ENCODE measurements at regions not wholly inside any gene's neighbourhood (a gene's known extent, or its start where the extent isn't known, plus 50 kb on each side); places are given as distances from the start of the nearest gene placed in this dataset.
"Not testable (repeated sequence)": the region's sequence is repeated elsewhere in the genome, so short reads cannot be mapped to it uniquely, and the experiment has no call there.

DNA sequence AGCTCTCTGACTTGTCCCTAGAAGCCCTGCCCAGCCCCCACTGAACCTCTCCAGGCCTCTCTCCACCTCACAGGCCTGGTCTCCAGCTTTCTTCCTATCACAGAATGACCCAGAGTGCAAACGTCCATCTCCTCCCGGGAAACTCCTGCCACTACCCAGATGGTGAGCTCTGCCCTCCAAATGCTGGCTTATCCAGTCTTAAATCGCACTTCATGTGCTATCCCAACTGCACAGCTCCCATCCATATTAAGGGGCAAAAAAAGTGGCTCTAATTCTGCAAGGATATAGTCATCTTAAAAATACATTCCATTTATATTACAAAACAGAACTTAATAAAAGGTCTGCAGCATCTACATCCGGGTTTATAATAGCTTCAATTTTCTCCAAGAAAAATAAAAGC lies 70.8 kb upstream of the CDC42EP3 start:
- no peak overlapping the region for H3K27ac ChIP-seq (ENCODE audit: low read length)
- ATAC-seq (no peak), DNase-seq (ENCODE audit: low read depth, low spot score) (no peak)
- POLR2A ChIA-PET: no interaction called here
- intact Hi-C loops (cut with micrococcal nuclease; ENCODE audit: unreplicated experiment): no loop called here
- TF ChIP-seq POLR2AphosphoS5 (IDR thresholded peaks at IDR 0.05; ENCODE audit: low read depth, low read length): no peak
- TF ChIP-seq, protein P1, sequence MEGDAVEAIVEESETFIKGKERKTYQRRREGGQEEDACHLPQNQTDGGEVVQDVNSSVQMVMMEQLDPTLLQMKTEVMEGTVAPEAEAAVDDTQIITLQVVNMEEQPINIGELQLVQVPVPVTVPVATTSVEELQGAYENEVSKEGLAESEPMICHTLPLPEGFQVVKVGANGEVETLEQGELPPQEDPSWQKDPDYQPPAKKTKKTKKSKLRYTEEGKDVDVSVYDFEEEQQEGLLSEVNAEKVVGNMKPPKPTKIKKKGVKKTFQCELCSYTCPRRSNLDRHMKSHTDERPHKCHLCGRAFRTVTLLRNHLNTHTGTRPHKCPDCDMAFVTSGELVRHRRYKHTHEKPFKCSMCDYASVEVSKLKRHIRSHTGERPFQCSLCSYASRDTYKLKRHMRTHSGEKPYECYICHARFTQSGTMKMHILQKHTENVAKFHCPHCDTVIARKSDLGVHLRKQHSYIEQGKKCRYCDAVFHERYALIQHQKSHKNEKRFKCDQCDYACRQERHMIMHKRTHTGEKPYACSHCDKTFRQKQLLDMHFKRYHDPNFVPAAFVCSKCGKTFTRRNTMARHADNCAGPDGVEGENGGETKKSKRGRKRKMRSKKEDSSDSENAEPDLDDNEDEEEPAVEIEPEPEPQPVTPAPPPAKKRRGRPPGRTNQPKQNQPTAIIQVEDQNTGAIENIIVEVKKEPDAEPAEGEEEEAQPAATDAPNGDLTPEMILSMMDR (IDR thresholded peaks at IDR 0.05): no peak
- TF ChIP-seq SIN3A (IDR thresholded peaks at IDR 0.05; ENCODE audit: borderline replicate concordance, insufficient read depth, low read depth, low read length): no peak
- TF ChIP-seq TCF7L2 (IDR thresholded peaks at IDR 0.05; ENCODE audit: low read depth, low read length): no peak
- TF ChIP-seq, protein P2, sequence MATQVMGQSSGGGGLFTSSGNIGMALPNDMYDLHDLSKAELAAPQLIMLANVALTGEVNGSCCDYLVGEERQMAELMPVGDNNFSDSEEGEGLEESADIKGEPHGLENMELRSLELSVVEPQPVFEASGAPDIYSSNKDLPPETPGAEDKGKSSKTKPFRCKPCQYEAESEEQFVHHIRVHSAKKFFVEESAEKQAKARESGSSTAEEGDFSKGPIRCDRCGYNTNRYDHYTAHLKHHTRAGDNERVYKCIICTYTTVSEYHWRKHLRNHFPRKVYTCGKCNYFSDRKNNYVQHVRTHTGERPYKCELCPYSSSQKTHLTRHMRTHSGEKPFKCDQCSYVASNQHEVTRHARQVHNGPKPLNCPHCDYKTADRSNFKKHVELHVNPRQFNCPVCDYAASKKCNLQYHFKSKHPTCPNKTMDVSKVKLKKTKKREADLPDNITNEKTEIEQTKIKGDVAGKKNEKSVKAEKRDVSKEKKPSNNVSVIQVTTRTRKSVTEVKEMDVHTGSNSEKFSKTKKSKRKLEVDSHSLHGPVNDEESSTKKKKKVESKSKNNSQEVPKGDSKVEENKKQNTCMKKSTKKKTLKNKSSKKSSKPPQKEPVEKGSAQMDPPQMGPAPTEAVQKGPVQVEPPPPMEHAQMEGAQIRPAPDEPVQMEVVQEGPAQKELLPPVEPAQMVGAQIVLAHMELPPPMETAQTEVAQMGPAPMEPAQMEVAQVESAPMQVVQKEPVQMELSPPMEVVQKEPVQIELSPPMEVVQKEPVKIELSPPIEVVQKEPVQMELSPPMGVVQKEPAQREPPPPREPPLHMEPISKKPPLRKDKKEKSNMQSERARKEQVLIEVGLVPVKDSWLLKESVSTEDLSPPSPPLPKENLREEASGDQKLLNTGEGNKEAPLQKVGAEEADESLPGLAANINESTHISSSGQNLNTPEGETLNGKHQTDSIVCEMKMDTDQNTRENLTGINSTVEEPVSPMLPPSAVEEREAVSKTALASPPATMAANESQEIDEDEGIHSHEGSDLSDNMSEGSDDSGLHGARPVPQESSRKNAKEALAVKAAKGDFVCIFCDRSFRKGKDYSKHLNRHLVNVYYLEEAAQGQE (IDR thresholded peaks at IDR 0.05; ENCODE audit: insufficient read depth in 1 of 2, low read depth in 2 of 2, low read length in 1 of 2): no peak
- CTCF ChIA-PET: interaction anchor here (0.5 kb wide), 1 partner anchor 346 kb away, joined by 3 read pairs; no protein-coding TSS in a partner anchor
- in situ Hi-C loops (cut with HindIII; ENCODE audit: low pct_unique_long_range_greater_than_20kb, low sequenced_read_pairs): no loop called here
- H3K27me3 ChIP-seq (ENCODE audit: control insufficient read depth, insufficient read depth, low read length): no peaks in the 10 kb centered on the region
- no TSS peak for BruUV-seq (replicated peaks)
- H3K4me1 ChIP-seq (ENCODE audit: control insufficient read depth, insufficient read depth, low read length): no peaks in the 10 kb centered on the region
- H3K36me3 ChIP-seq (ENCODE audit: control insufficient read depth, insufficient read depth, low read length): no peaks in the 10 kb centered on the region
- H3K9me3 ChIP-seq (ENCODE audit: control insufficient read depth, insufficient read depth, low read depth, low read length): no peaks in the 10 kb centered on the region
- no peak overlapping the region for H3K4me3 ChIP-seq (ENCODE audit: low read depth in 2 of 2, low read length in 2 of 2)

DNA sequence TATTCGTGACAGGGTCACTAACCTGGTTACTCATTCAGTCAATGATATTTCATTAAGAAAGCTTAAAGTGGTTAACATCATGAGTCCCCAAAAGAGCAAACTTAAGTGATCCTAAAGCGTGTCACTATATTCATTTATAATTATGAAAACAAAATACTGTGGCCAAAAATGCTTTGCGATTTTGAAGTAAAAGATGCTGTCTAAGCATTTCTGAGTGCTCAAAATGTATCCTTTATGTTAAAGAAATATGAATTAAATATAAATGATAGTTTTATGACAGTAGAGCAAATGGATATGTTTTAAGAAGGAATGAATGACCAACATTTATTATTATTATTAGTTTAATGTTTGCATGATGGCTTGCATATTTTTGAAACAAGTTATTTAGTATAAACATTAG lies 72.6 kb upstream of the CDC42EP3 start:
- no peak overlapping the region for H3K27ac ChIP-seq (ENCODE audit: low read length)
- no peaks in the 10 kb centered on the region for H3K4me1 ChIP-seq (ENCODE audit: control insufficient read depth, insufficient read depth, low read length)
- H3K36me3 ChIP-seq (ENCODE audit: control insufficient read depth, insufficient read depth, low read length): no peaks in the 10 kb centered on the region
- DNase-seq (ENCODE audit: low read depth, low spot score): no peak
- in situ Hi-C loops (cut with HindIII; ENCODE audit: low pct_unique_long_range_greater_than_20kb, low sequenced_read_pairs): no loop called here
- TF ChIP-seq TCF7L2 (IDR thresholded peaks at IDR 0.05; ENCODE audit: low read depth, low read length) (no peak), POLR2AphosphoS5 (IDR thresholded peaks at IDR 0.05; ENCODE audit: low read depth, low read length) (no peak), SIN3A (IDR thresholded peaks at IDR 0.05; ENCODE audit: borderline replicate concordance, insufficient read depth, low read depth, low read length) (no peak)
- TF ChIP-seq, protein P1 (IDR thresholded peaks at IDR 0.05): no peak
- TF ChIP-seq, protein P2 (IDR thresholded peaks at IDR 0.05; ENCODE audit: insufficient read depth in 1 of 2, low read depth in 2 of 2, low read length in 1 of 2): no peak
- no peak for ATAC-seq
- CTCF ChIA-PET: no interaction called here
- POLR2A ChIA-PET: no interaction called here
- intact Hi-C loops (cut with micrococcal nuclease; ENCODE audit: unreplicated experiment): no loop called here
- H3K27me3 ChIP-seq (ENCODE audit: control insufficient read depth, insufficient read depth, low read length): no peaks in the 10 kb centered on the region
- no peaks in the 10 kb centered on the region for H3K9me3 ChIP-seq (ENCODE audit: control insufficient read depth, insufficient read depth, low read depth, low read length)
- H3K4me3 ChIP-seq (ENCODE audit: low read depth in 2 of 2, low read length in 2 of 2): no peak overlapping the region
- BruUV-seq (replicated peaks): no TSS peak

DNA sequence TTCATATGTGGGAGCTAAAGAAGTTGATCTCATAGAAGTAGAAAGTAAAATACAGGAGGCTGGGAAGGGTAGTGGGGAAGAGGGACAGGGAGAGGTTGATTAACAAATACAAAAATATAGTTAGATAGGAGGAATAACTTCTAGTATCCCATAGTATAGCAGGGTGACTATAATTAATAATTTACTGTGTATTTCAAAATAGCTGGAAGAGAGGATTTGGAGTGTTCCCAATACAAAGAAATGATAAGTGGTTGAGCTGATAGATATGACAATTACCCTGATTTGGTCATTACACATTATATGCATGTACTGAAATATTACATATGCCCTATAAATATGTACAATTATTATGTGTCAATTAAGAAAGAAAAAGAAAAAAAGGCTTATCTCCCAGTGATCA lies 73.5 kb upstream of the CDC42EP3 start:
- H3K27ac ChIP-seq (ENCODE audit: low read length); in situ Hi-C loops (cut with HindIII; ENCODE audit: low pct_unique_long_range_greater_than_20kb, low sequenced_read_pairs); H3K27me3 ChIP-seq (ENCODE audit: control insufficient read depth, insufficient read depth, low read length); H3K4me3 ChIP-seq (ENCODE audit: low read depth in 2 of 2, low read length in 2 of 2); H3K9me3 ChIP-seq (ENCODE audit: control insufficient read depth, insufficient read depth, low read depth, low read length); DNase-seq (ENCODE audit: low read depth, low spot score); POLR2A ChIA-PET; H3K36me3 ChIP-seq (ENCODE audit: control insufficient read depth, insufficient read depth, low read length); ATAC-seq; CTCF ChIA-PET; intact Hi-C loops (cut with micrococcal nuclease; ENCODE audit: unreplicated experiment); BruUV-seq (replicated peaks); H3K4me1 ChIP-seq (ENCODE audit: control insufficient read depth, insufficient read depth, low read length): not testable (repeated sequence)

DNA sequence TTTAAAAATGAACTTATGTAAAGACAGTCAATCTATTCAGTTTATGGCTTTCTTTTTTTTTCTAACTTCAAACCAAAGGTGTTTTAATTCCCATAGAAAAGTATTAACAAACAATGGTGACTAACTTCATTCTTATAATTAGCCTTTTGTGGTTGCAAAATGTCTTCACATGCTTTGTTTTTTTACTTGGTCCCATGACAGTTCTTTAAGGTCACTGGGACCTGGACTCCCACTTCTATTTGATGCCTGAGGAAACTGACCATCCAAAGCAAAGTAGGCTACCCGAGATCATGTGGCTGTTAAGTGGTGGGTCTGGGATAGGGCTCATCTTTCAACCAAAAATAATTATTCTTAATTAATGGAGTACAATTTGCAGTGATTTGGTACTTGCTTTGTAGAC lies 74.6 kb upstream of the CDC42EP3 start:
- H3K4me1 ChIP-seq (ENCODE audit: control insufficient read depth, insufficient read depth, low read length); POLR2A ChIA-PET; H3K36me3 ChIP-seq (ENCODE audit: control insufficient read depth, insufficient read depth, low read length); H3K27ac ChIP-seq (ENCODE audit: low read length); H3K4me3 ChIP-seq (ENCODE audit: low read depth in 2 of 2, low read length in 2 of 2); BruUV-seq (replicated peaks); H3K27me3 ChIP-seq (ENCODE audit: control insufficient read depth, insufficient read depth, low read length); intact Hi-C loops (cut with micrococcal nuclease; ENCODE audit: unreplicated experiment); H3K9me3 ChIP-seq (ENCODE audit: control insufficient read depth, insufficient read depth, low read depth, low read length); DNase-seq (ENCODE audit: low read depth, low spot score); in situ Hi-C loops (cut with HindIII; ENCODE audit: low pct_unique_long_range_greater_than_20kb, low sequenced_read_pairs); CTCF ChIA-PET; ATAC-seq: not testable (repeated sequence)
